ENCODE measurements at regions not wholly inside any gene's neighbourhood (a gene's known extent, or its start where the extent isn't known, plus 50 kb on each side); places are given as distances from the start of the nearest gene placed in this dataset.

- no peaks in the 10 kb centered on the region for H3K79me2 ChIP-seq (ENCODE audit: control insufficient read depth, low read length)
- no peaks in the 10 kb centered on the region for H3K36me3 ChIP-seq (ENCODE audit: control insufficient read depth, low read length)
- H3K4me1 ChIP-seq (ENCODE audit: control insufficient read depth, low read length), result no peaks in the 10 kb centered on the region
- H3F3A ChIP-seq (ENCODE audit: control insufficient read depth, insufficient read depth), result no peaks in the 10 kb centered on the region
- no peak overlapping the region for H3K4me3 ChIP-seq (ENCODE audit: low read length)
- H3K27ac ChIP-seq (ENCODE audit: low read depth, low read length), result no peak overlapping the region
- no peaks in the 10 kb centered on the region for H3K9me3 ChIP-seq (ENCODE audit: control insufficient read depth, insufficient read depth, low read length)
- H4K20me1 ChIP-seq (ENCODE audit: control insufficient read depth, insufficient read depth, low read depth, low read length), result no peaks in the 10 kb centered on the region
- no peak overlapping the region for H3K4me2 ChIP-seq (ENCODE audit: low read length)
- peaks cover 3% of the 10 kb centered on the region for H3K27me3 ChIP-seq (ENCODE audit: control insufficient read depth, low read length)
- no peak for TF ChIP-seq EZH2phosphoT487 (IDR thresholded peaks at IDR 0.05; ENCODE audit: borderline replicate concordance, low read length)
- no peaks in the 10 kb centered on the region for H3K9me2 ChIP-seq (replicated peaks; ENCODE audit: control insufficient read depth, low read length)
Measured at GRCh38 chr1:60891765-60892164, 190.6 kb upstream of the NFIA start.

GRCh38 chr1:60891281-60891680 is 191.1 kb upstream of the NFIA start:
- Histone ChIP-seq H3K9me2 (replicated peaks; ENCODE audit: control insufficient read depth, low read length) (no peaks in the 10 kb centered on the region), H3K79me2 (ENCODE audit: control insufficient read depth, low read length) (no peaks in the 10 kb centered on the region), H3K4me3 (ENCODE audit: low read length) (no peak overlapping the region), H3K4me2 (ENCODE audit: low read length) (no peak overlapping the region), H4K20me1 (ENCODE audit: control insufficient read depth, insufficient read depth, low read depth, low read length) (no peaks in the 10 kb centered on the region), H3K4me1 (ENCODE audit: control insufficient read depth, low read length) (no peaks in the 10 kb centered on the region), H3K36me3 (ENCODE audit: control insufficient read depth, low read length) (no peaks in the 10 kb centered on the region), H3F3A (ENCODE audit: control insufficient read depth, insufficient read depth) (no peaks in the 10 kb centered on the region), H3K9me3 (ENCODE audit: control insufficient read depth, insufficient read depth, low read length) (no peaks in the 10 kb centered on the region), H3K27me3 (ENCODE audit: control insufficient read depth, low read length) (peaks cover 3% of the 10 kb centered on the region), H3K27ac (ENCODE audit: low read depth, low read length) (no peak overlapping the region)
- TF ChIP-seq, protein P1, sequence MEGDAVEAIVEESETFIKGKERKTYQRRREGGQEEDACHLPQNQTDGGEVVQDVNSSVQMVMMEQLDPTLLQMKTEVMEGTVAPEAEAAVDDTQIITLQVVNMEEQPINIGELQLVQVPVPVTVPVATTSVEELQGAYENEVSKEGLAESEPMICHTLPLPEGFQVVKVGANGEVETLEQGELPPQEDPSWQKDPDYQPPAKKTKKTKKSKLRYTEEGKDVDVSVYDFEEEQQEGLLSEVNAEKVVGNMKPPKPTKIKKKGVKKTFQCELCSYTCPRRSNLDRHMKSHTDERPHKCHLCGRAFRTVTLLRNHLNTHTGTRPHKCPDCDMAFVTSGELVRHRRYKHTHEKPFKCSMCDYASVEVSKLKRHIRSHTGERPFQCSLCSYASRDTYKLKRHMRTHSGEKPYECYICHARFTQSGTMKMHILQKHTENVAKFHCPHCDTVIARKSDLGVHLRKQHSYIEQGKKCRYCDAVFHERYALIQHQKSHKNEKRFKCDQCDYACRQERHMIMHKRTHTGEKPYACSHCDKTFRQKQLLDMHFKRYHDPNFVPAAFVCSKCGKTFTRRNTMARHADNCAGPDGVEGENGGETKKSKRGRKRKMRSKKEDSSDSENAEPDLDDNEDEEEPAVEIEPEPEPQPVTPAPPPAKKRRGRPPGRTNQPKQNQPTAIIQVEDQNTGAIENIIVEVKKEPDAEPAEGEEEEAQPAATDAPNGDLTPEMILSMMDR (IDR thresholded peaks at IDR 0.05; ENCODE audit: low read depth, low read length, poor library complexity, severe bottlenecking), result no peak
- no peak for TF ChIP-seq EZH2phosphoT487 (IDR thresholded peaks at IDR 0.05; ENCODE audit: borderline replicate concordance, low read length)

DNA sequence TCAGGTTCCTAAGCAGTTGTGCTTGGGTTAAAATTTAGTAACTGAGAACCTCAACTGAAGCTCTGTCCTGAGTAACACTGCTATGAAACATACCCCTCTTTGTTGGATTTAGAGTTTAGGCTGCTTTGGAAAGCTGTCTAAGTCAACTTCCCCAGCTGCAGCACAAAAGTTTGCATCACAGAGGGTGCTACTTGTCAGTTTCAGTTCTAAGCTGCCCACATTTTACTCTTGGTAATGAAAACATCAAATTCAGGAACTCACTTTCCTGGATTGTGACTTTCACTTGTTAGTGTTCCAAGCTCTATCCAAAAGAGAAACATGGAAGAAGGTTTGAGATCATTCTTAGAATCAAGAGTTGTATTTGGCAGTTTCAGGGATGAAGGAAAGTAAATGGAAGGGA is 191.7 kb upstream of the NFIA start:
- no peak overlapping the region for H3K27ac ChIP-seq (ENCODE audit: low read depth, low read length)
- no peaks in the 10 kb centered on the region for H4K20me1 ChIP-seq (ENCODE audit: control insufficient read depth, insufficient read depth, low read depth, low read length)
- H3K9me2 ChIP-seq (replicated peaks; ENCODE audit: control insufficient read depth, low read length), result no peaks in the 10 kb centered on the region
- H3K4me2 ChIP-seq (ENCODE audit: low read length), result no peak overlapping the region
- H3K36me3 ChIP-seq (ENCODE audit: control insufficient read depth, low read length), result no peaks in the 10 kb centered on the region
- TF ChIP-seq, protein P1 (IDR thresholded peaks at IDR 0.05; ENCODE audit: low read depth, low read length, poor library complexity, severe bottlenecking), result no peak
- TF ChIP-seq EZH2phosphoT487 (IDR thresholded peaks at IDR 0.05; ENCODE audit: borderline replicate concordance, low read length), result no peak
- H3K27me3 ChIP-seq (ENCODE audit: control insufficient read depth, low read length), result peaks cover 5% of the 10 kb centered on the region
- H3K4me3 ChIP-seq (ENCODE audit: low read length), result no peak overlapping the region
- H3K79me2 ChIP-seq (ENCODE audit: control insufficient read depth, low read length), result no peaks in the 10 kb centered on the region
- no peaks in the 10 kb centered on the region for H3K9me3 ChIP-seq (ENCODE audit: control insufficient read depth, insufficient read depth, low read length)
- no peaks in the 10 kb centered on the region for H3F3A ChIP-seq (ENCODE audit: control insufficient read depth, insufficient read depth)
- H3K4me1 ChIP-seq (ENCODE audit: control insufficient read depth, low read length), result no peaks in the 10 kb centered on the region

DNA sequence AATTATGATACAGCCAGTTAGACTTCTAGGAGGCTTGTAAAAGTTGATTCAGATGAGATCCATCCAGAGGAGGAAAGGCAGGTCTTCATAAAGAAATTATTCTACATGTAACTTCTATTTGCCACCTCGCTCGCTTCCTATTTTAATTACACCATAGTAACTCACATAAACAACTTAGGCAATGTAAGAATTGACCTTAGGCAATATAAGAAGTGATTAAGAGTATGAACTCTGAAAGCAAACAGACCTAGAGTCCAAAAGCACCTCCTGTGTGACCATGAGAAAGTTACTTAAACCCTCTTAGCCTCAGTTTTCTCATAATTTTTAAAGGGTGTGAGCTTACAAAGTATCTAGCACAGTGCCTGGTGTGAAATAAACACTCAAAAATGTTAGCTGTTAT is 192.7 kb upstream of the NFIA start:
- TF ChIP-seq EZH2phosphoT487 (IDR thresholded peaks at IDR 0.05; ENCODE audit: borderline replicate concordance, low read length), result no peak
- TF ChIP-seq, protein P1 (IDR thresholded peaks at IDR 0.05; ENCODE audit: low read depth, low read length, poor library complexity, severe bottlenecking), result no peak
- Histone ChIP-seq H3K27me3 (ENCODE audit: control insufficient read depth, low read length) (peaks cover 13% of the 10 kb centered on the region), H3K9me2 (replicated peaks; ENCODE audit: control insufficient read depth, low read length) (no peaks in the 10 kb centered on the region), H3F3A (ENCODE audit: control insufficient read depth, insufficient read depth) (no peaks in the 10 kb centered on the region), H3K4me2 (ENCODE audit: low read length) (no peak overlapping the region), H3K4me3 (ENCODE audit: low read length) (no peak overlapping the region), H3K4me1 (ENCODE audit: control insufficient read depth, low read length) (no peaks in the 10 kb centered on the region), H3K79me2 (ENCODE audit: control insufficient read depth, low read length) (no peaks in the 10 kb centered on the region), H3K9me3 (ENCODE audit: control insufficient read depth, insufficient read depth, low read length) (no peaks in the 10 kb centered on the region), H3K36me3 (ENCODE audit: control insufficient read depth, low read length) (no peaks in the 10 kb centered on the region), H4K20me1 (ENCODE audit: control insufficient read depth, insufficient read depth, low read depth, low read length) (no peaks in the 10 kb centered on the region), H3K27ac (ENCODE audit: low read depth, low read length) (no peak overlapping the region)

Data from DOHH2 (cell line).